WTC11 (cell line): ENCODE measurements at regions not wholly inside any gene's neighbourhood (a gene's known extent, or its start where the extent isn't known, plus 50 kb on each side); places are given as distances from the start of the nearest gene placed in this dataset.

Experiments used
- ATF3 ChIP-seq: sonication (generic); formaldehyde crosslinking; conservative IDR thresholded peaks from 2 replicates; pipeline ENCODE4 v1.8.1; 2022; ENCODE audit warnings: mild to moderate bottlenecking, missing genetic modification reagents
- CTCF ChIP-seq: fragments of 200-600 bp; IDR thresholded peaks from 2 replicates; pipeline ENCODE4 v1.8.0; 2022; ENCODE audit warnings: antibody characterized with exemption
- ELF4 ChIP-seq: sonication (generic); formaldehyde crosslinking; IDR thresholded peaks from 2 replicates; pipeline ENCODE4 v1.8.1; 2022; ENCODE audit warnings: low read depth, mild to moderate bottlenecking, moderate library complexity, missing genetic modification reagents
- FOXJ3 ChIP-seq: sonication (generic); formaldehyde crosslinking; IDR thresholded peaks from 2 replicates; pipeline ENCODE4 v1.9.0; 2021; ENCODE audit warnings: missing genetic modification reagents, mild to moderate bottlenecking, borderline replicate concordance
- FOXK1 ChIP-seq: sonication (generic); formaldehyde crosslinking; IDR thresholded peaks from 2 replicates; pipeline ENCODE4 v1.8.0; 2022; ENCODE audit warnings: mild to moderate bottlenecking, moderate library complexity, missing genetic modification reagents
- GTF2I ChIP-seq: fragments of 250-450 bp; sonication (Bioruptor Pico); conservative IDR thresholded peaks from 2 replicates; pipeline ENCODE4 v1.4.0; 2021; ENCODE audit warnings: mild to moderate bottlenecking
- IRF2 ChIP-seq: sonication (generic); formaldehyde crosslinking; IDR thresholded peaks from 2 replicates; pipeline ENCODE4 v1.8.0; 2022; ENCODE audit warnings: low read depth, missing genetic modification reagents, borderline replicate concordance
- NR3C1 ChIP-seq: sonication (generic); formaldehyde crosslinking; conservative IDR thresholded peaks from 2 replicates; pipeline ENCODE4 v1.8.1; 2023; ENCODE audit warnings: low read depth, mild to moderate bottlenecking, missing genetic modification reagents
- PRDM15 ChIP-seq: sonication (generic); formaldehyde crosslinking; IDR thresholded peaks from 2 replicates; pipeline ENCODE4 v1.8.0; 2022; ENCODE audit warnings: missing genetic modification reagents

- TF ChIP-seq CTCF (no peak), NR3C1 (CRISPR knock-in tag) (no peak), FOXK1 (CRISPR knock-in tag) (no peak), GTF2I (CRISPR knock-in tag) (no peak), IRF2 (CRISPR knock-in tag) (no peak), FOXJ3 (CRISPR knock-in tag) (no peak), ELF4 (no peak), ATF3 (CRISPR knock-in tag) (no peak), PRDM15 (CRISPR knock-in tag) (no peak)
These were observed 94.5 kb upstream of the PELI2 start for GRCh38 chr14:56023661-56024081.
